Activated CD4-positive, alpha-beta T cell treated with anti-CD3 and anti-CD28 coated beads for 36 hours (primary cell): ENCODE measurements at regions not wholly inside any gene's neighbourhood (a gene's known extent, or its start where the extent isn't known, plus 50 kb on each side); places are given as distances from the start of the nearest gene placed in this dataset.

Experiments used
- ATAC-seq: fragments of 200-7000 bp; cut with Tn5 transposase; one replicate; pipeline ENCODE4 v1.10.0; 2021; ENCODE audit warnings: mild to moderate bottlenecking, moderate library complexity
- CTCF ChIA-PET: fragments of 350-600 bp; sonication (Branson Sonifier 250); formaldehyde crosslinking; loops from one replicate; lab custom pipeline; 2021; ENCODE audit warnings: antibody characterized with exemption; lab: Charles Lee
- POLR2A ChIA-PET: fragments of 350-600 bp; sonication (Branson Sonifier 250); formaldehyde crosslinking; loops from one replicate; lab custom pipeline; 2021; ENCODE audit warnings: antibody characterized with exemption, inconsistent platforms; lab: Charles Lee
- DNase-seq: peaks from one replicate; pipeline ENCODE4 v3.0.0-alpha.2; 2020
- H3K27ac Mint-ChIP-seq: one replicate; pipeline ENCODE4 v1.8.0; 2021; ENCODE audit warnings: mixed read lengths
- H3K27me3 Mint-ChIP-seq: one replicate; pipeline ENCODE4 v1.8.0; 2021; ENCODE audit warnings: mixed read lengths
- H3K36me3 Mint-ChIP-seq: one replicate; pipeline ENCODE4 v1.8.0; 2021; ENCODE audit warnings: low read depth, mixed read lengths
- H3K4me1 Mint-ChIP-seq: one replicate; pipeline ENCODE4 v1.8.0; 2021; ENCODE audit warnings: mixed read lengths
- H3K4me3 Mint-ChIP-seq: one replicate; pipeline ENCODE4 v1.8.0; 2021; ENCODE audit warnings: mild to moderate bottlenecking, moderate library complexity, mixed read lengths
- H3K9me3 Mint-ChIP-seq: one replicate; pipeline ENCODE4 v1.8.0; 2021; ENCODE audit warnings: low read depth, mixed read lengths
- intact Hi-C, 2 experiments: fragments of 100-400 bp; cut with DNase I in 1 of 2; cut with micrococcal nuclease in 1 of 2; formaldehyde crosslinking; loops; one replicate each; pipeline versions ENCODE4 v1.14.2 to v1.15.1; 2022 to 2024; cut with DNase I, micrococcal nuclease

DNA sequence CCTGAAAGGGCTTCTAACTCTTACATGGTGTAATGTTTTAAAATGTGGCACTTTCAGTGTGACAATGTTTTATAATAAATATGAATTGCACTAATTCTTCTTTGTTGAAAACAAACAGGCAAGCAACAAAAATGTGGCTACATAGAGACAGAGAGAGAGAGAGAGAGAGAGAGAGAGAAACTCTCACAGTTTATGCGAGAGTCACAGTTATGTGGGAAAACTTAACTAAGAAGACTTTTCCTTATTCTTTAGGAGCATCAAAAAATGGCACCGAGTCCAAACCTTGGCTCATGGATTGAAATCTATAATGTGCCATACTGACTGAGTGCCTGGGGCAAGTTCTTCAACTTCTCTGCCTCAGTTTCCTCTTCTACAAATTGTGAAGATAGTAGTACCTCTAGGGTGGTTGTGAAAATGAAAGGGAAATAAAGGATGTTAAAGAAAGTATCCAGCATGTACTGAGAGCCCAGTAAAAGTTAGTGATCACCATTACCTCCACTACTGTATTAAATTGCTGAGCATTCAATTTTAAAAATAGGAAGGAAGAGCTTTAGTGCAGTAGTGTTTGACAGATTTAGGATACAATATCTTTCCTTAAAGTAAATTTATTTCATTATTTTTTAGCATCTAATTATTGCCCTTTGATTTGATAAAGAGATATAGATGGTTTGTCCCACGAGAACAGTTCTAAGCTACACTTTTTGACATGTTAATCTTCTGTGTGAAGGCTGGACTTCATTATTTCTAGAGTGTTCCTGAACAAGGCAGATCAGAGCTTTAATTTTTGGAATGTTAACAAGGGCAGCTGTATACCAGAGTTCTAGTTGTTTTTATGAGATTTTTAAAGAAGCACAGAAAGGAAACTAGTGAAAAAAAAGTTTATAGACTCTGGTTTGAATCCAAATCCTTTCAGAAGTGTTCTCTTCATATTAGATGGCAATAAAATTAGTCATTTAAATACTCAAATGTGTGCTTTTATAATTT is 187.5 kb upstream of the ANK2 start:
- CTCF ChIA-PET, result interaction anchor here (0.6 kb wide), 1 partner anchor 51 kb away, joined by 4 read pairs; no protein-coding TSS in a partner anchor
- H3K27ac Mint-ChIP-seq, result no peak overlapping the region
- no peaks in the 10 kb centered on the region for H3K27me3 Mint-ChIP-seq
- DNase-seq, result no peak
- POLR2A ChIA-PET, result no interaction called here
- no peaks in the 10 kb centered on the region for H3K4me1 Mint-ChIP-seq
- no peak for ATAC-seq
- H3K36me3 Mint-ChIP-seq, result no peaks in the 10 kb centered on the region
- no peaks in the 10 kb centered on the region for H3K9me3 Mint-ChIP-seq
- intact Hi-C loops, result no loop called here
- H3K4me3 Mint-ChIP-seq, result no peak overlapping the region

DNA sequence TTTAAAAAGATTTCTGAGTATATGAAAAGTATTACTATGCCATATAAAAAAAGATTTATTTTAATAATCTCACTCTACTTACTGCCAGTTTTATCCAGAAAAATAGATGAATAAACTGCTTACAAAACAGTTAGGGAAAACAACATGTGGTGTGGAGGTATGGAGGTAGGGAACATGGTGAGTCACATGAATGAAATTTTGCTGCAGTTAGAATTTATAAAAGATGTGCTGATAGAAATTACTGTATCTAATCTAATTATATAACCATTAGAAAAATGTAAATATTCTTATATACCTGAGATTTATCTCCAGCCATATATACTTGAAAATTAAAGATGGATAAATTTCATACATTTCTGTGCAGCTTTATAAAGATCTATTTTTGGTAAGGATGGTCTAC is 184.0 kb upstream of the ANK2 start:
- Mint-ChIP-seq H3K4me3 (no peak overlapping the region), H3K9me3 (no peaks in the 10 kb centered on the region), H3K36me3 (no peaks in the 10 kb centered on the region), H3K27ac (no peak overlapping the region), H3K27me3 (peaks cover 3% of the 10 kb centered on the region), H3K4me1 (no peaks in the 10 kb centered on the region)
- DNase-seq, result no peak
- no peak for ATAC-seq
- ChIA-PET POLR2A (no interaction called here), CTCF (interaction anchor here (0.7 kb wide), 1 partner anchor 34 kb away, joined by 4 read pairs; no protein-coding TSS in a partner anchor)
- intact Hi-C loops, result no loop called here

DNA sequence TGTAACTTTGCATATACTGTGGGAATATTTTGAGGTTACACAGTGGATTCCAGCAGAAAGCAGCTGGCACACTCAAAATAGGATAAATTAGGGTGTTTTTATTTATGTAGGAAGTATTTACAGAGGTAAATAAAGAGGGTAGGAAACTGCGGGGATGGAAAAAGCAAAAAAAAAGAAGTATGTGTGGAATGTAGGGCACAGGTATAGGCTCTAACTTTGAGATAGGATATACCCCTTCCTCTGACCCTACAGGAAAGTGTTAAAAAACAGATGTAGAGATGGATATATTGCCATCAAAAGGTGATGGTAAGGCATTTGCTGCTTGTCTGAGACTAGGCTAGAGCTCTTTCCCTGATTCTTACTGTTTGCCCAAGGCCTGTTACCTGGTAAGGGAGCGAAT is 173.1 kb upstream of the ANK2 start:
- Mint-ChIP-seq H3K36me3 (no peaks in the 10 kb centered on the region), H3K27me3 (peaks cover 7% of the 10 kb centered on the region), H3K4me1 (no peaks in the 10 kb centered on the region), H3K27ac (no peak overlapping the region), H3K9me3 (no peaks in the 10 kb centered on the region), H3K4me3 (no peak overlapping the region)
- no peak for ATAC-seq
- POLR2A ChIA-PET, result no interaction called here
- intact Hi-C loops, result no loop called here
- CTCF ChIA-PET, result no interaction called here
- no peak for DNase-seq

DNA sequence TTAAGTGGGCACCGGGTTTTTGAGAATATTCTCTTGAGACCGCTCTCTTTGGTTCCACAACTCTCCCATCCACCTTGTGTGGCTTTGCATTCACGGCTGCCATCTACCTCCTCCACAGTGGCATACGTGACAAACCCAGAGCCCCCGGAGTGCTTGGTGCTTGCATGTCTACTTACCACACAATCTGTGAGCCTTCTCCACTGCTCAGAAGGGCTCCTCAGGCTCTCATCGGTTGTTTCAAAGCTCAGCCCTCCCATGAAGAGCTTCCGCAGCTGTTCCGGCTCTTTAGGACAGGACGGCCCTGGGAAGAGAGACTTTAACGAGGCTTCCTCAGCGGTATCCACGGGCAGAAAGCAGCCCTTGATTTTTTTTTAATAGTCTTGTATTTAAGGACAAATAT is 167.6 kb upstream of the ANK2 start:
- DNase-seq, result no peak
- Mint-ChIP-seq H3K36me3 (no peaks in the 10 kb centered on the region), H3K4me3 (no peak overlapping the region), H3K27ac (no peak overlapping the region), H3K4me1 (no peaks in the 10 kb centered on the region), H3K27me3 (peaks cover 5% of the 10 kb centered on the region), H3K9me3 (no peaks in the 10 kb centered on the region)
- CTCF ChIA-PET, result no interaction called here
- intact Hi-C loops, result no loop called here
- no peak for ATAC-seq
- POLR2A ChIA-PET, result no interaction called here

DNA sequence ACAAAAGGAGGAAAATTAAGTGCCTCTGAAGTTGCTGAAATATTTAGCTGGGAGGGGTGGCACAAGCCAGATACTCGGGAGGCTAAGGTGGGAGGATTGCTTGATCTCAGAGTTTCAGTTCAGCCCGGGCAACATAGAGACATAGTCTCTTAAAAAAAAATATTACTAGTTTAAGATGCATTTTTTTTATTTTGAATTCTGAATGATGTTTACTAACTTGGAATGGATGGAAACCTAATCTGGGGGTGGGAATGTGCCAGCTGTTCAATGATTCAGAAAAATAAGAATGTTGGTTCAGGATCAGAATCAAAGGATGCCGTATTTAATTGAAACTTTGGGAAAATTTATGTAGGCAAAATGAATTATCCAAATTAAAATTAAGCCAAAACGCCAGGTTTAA is 167.2 kb upstream of the ANK2 start:
- no peak for DNase-seq
- POLR2A ChIA-PET, result no interaction called here
- peaks cover under 1% of the 10 kb centered on the region for H3K27me3 Mint-ChIP-seq
- no peak overlapping the region for H3K4me3 Mint-ChIP-seq
- intact Hi-C loops, result no loop called here
- no peak overlapping the region for H3K27ac Mint-ChIP-seq
- H3K4me1 Mint-ChIP-seq, result no peaks in the 10 kb centered on the region
- no peak for ATAC-seq
- CTCF ChIA-PET, result no interaction called here
- no peaks in the 10 kb centered on the region for H3K9me3 Mint-ChIP-seq
- no peaks in the 10 kb centered on the region for H3K36me3 Mint-ChIP-seq

DNA sequence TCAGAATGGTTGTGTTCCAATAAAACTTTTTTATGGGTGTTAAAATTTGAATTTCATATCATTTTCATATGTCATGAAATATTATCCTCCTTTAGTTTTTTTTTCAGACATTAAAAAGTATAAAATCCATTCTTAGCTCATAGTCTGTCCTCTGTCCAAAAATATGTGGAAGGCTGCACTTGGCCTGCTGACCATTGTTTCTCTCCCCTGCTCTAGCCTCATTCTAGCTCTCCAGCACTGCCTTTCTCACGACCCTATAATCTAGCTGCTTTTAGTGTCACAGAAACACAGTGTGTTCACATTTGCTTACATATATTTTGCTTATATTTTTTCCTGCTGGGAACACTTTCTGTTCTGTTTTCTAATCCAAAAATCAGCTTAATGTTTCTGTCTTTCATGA is 165.0 kb upstream of the ANK2 start:
- H3K36me3 Mint-ChIP-seq, result no peaks in the 10 kb centered on the region
- ATAC-seq (no peak), DNase-seq (no peak)
- H3K4me1 Mint-ChIP-seq, result no peaks in the 10 kb centered on the region
- no peak overlapping the region for H3K27ac Mint-ChIP-seq
- CTCF ChIA-PET, result interaction anchor here (1.0 kb wide), 1 partner anchor 54 kb away, joined by 3 read pairs; no protein-coding TSS in a partner anchor
- intact Hi-C loops, result no loop called here
- POLR2A ChIA-PET, result no interaction called here
- no peaks in the 10 kb centered on the region for H3K27me3 Mint-ChIP-seq
- no peak overlapping the region for H3K4me3 Mint-ChIP-seq
- no peaks in the 10 kb centered on the region for H3K9me3 Mint-ChIP-seq

DNA sequence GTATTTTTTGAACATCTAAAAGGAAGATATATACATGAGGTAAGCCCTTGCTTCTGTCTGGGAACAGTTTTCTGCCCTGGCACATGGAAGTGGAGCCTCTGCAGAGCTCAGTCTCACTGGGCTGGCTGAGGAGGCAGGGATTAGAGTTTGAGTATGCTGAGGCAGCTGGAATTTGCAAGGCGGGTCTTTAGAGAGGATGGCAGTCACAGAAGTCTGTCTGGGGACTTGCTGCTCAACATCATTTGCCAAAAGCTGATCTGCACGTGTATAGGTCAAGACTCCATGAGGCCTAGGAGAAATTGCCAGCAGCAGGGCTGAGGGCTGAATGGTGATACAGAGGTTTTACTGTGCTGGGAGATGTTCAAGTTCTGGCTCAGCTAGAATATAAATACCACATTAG is 163.6 kb upstream of the ANK2 start:
- ChIA-PET CTCF (no interaction called here), POLR2A (no interaction called here)
- H3K36me3 Mint-ChIP-seq, result no peaks in the 10 kb centered on the region
- ATAC-seq, result no peak
- DNase-seq, result no peak
- H3K27me3 Mint-ChIP-seq, result no peaks in the 10 kb centered on the region
- H3K27ac Mint-ChIP-seq, result no peak overlapping the region
- H3K4me1 Mint-ChIP-seq, result no peaks in the 10 kb centered on the region
- no peaks in the 10 kb centered on the region for H3K9me3 Mint-ChIP-seq
- H3K4me3 Mint-ChIP-seq, result no peak overlapping the region
- intact Hi-C loops, result no loop called here

DNA sequence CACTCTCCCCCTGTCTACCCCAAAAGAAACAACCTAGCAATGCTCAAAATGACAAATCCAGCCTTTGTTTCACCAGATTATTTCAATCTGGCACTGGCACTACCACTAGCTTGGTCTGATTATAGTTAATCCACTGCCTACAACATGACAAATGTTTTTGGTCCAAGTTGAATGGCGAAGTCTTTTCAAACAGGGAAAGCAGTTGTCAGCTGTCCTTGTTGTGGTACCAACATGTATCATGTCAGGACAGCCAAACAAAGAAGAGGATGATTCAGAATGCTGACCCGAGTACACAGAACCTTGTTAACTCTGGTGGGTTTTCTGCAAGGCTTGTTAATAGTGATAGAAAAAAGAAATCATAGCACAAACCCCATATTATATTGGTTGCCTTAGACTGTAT is 160.8 kb upstream of the ANK2 start:
- Mint-ChIP-seq H3K27me3 (peaks cover 2% of the 10 kb centered on the region), H3K27ac (no peak overlapping the region), H3K4me1 (no peaks in the 10 kb centered on the region), H3K9me3 (no peaks in the 10 kb centered on the region), H3K4me3 (no peak overlapping the region), H3K36me3 (no peaks in the 10 kb centered on the region)
- DNase-seq (no peak), ATAC-seq (no peak)
- intact Hi-C loops, result no loop called here
- CTCF ChIA-PET, result interaction anchor here (0.6 to 1.8 kb wide), 4 partner anchors 8 to 1187 kb away, joined by 3 to 6 read pairs (median 3); no protein-coding TSS in a partner anchor
- POLR2A ChIA-PET, result interaction anchor here (0.6 kb wide), 1 partner anchor 118 kb away, joined by 5 read pairs; no protein-coding TSS in a partner anchor

DNA sequence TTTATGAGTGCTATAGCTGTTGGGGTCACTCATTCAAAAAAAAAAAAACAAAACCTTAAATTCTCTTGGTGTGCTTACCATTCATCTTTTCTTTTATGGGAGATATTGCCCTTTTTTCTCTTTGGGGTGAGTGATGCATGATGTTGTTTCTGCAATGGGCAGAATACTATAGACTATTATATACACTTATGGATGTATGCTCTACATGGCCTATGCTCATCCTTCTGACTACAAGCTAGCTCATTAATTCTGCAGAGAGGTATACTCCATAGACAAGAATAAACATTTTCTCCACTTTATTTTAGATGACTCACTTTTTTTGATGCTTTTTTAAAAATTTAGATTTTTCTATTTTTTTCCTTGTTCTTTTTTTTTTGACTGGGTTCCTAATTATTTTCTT is 160.3 kb upstream of the ANK2 start:
- intact Hi-C loops, result no loop called here
- CTCF ChIA-PET, result interaction anchor here (0.7 to 1.8 kb wide), 2 partner anchors 10 to 1186 kb away, joined by 3 to 6 read pairs; no protein-coding TSS in a partner anchor
- POLR2A ChIA-PET, result no interaction called here
- no peak overlapping the region for H3K4me3 Mint-ChIP-seq
- peaks cover 2% of the 10 kb centered on the region for H3K27me3 Mint-ChIP-seq
- no peaks in the 10 kb centered on the region for H3K9me3 Mint-ChIP-seq
- ATAC-seq, result no peak
- no peak overlapping the region for H3K27ac Mint-ChIP-seq
- no peak for DNase-seq
- H3K4me1 Mint-ChIP-seq, result no peaks in the 10 kb centered on the region
- no peaks in the 10 kb centered on the region for H3K36me3 Mint-ChIP-seq

DNA sequence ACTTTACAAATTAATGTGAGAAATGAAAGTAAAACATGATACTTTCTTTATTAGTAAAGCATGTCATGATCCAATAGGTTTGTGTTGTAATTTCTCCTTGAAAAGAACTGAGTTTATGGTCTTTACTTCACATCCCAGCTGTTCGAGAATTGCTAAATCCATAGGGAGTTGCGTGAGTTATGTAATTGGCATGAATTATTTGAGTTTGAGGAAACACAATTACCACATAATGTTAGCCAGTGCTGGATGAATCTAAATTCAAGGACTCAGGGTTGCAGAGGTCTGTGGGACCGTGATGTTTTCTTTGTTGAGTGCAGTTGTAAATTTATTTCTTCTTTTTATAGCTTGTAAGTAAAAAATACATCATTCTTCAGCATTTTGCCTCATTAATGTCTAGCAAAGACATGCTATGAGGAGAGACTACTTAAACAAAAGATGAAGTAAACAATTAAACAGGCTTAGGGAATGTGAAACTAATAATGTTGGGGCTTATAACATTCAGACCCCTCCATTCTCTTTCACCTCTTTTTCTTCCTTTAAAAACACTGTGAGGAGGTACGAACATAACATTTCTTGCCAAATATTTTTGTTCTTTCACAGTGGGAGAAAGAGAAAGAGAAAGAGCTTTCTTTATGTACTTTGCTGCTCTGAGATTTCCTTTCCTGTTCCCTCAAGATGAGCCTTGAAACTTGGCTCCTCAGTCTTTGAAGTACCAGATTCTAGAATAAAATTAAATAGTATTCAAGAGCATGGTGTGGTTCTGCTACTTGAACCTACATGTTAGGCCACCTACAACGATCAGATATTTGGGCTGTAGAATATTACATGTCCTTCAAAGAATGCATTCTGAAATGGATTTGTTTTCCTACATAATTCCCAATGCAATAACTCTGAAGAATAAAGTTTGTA is 159.6 kb upstream of the ANK2 start:
- Mint-ChIP-seq H3K4me3 (no peak overlapping the region), H3K27me3 (peaks cover 2% of the 10 kb centered on the region), H3K9me3 (no peaks in the 10 kb centered on the region), H3K27ac (no peak overlapping the region), H3K36me3 (no peaks in the 10 kb centered on the region), H3K4me1 (no peaks in the 10 kb centered on the region)
- ChIA-PET POLR2A (no interaction called here), CTCF (interaction anchor here (1.8 kb wide), 1 partner anchor 11 kb away, joined by 6 read pairs; no protein-coding TSS in a partner anchor)
- DNase-seq (no peak), ATAC-seq (no peak)
- intact Hi-C loops, result no loop called here

DNA sequence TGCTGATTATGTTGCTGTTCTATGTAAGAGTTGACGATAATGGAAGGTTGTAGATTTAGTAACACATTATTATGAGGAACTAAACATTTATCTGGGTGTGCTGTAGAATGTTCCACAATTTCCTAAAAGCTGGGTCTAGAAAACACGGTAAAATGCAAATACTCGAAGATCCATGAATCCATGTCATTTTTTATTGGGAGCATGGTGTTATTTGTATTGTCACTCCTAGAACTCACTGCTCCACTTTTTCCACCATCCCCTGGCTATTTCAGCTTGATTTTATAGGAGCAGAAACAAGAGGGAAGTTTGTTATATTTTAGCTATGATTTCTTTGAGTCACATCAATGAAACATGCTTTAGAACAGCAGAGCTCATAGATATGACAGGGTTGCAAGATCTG is 155.0 kb upstream of the ANK2 start:
- Mint-ChIP-seq H3K27me3 (peaks cover 13% of the 10 kb centered on the region), H3K4me3 (no peak overlapping the region), H3K4me1 (no peaks in the 10 kb centered on the region), H3K9me3 (no peaks in the 10 kb centered on the region), H3K36me3 (no peaks in the 10 kb centered on the region), H3K27ac (no peak overlapping the region)
- intact Hi-C loops, result no loop called here
- ChIA-PET CTCF (no interaction called here), POLR2A (no interaction called here)
- no peak for DNase-seq
- ATAC-seq, result no peak
